ENCODE measurements at regions not wholly inside any gene's neighbourhood (a gene's known extent, or its start where the extent isn't known, plus 50 kb on each side); places are given as distances from the start of the nearest gene placed in this dataset.
A peak's percentile ranks its signal among the peaks of the same experiment; 100 is the strongest.
"Not testable (repeated sequence)": the region's sequence is repeated elsewhere in the genome, so short reads cannot be mapped to it uniquely, and the experiment has no call there.

- no peak overlapping the region for H2AFZ ChIP-seq
- H4K20me1 ChIP-seq (ENCODE audit: insufficient read depth, poor library complexity, severe bottlenecking), result no peaks in the 10 kb centered on the region
- no peak for TF ChIP-seq EZH2 (IDR thresholded peaks at IDR 0.05; ENCODE audit: borderline replicate concordance)
- TF ChIP-seq EZH2phosphoT487 (IDR thresholded peaks at IDR 0.05; ENCODE audit: low read depth, severe bottlenecking, unreplicated experiment), result no peak
- TF ChIP-seq CTCF (IDR thresholded peaks at IDR 0.05; ENCODE audit: poor library complexity), result no peak
- H3K9me2 ChIP-seq (replicated peaks; ENCODE audit: insufficient read depth), result no peaks in the 10 kb centered on the region
- no peaks in the 10 kb centered on the region for H3K4me1 ChIP-seq (ENCODE audit: insufficient read depth)
- WGBS (ENCODE audit: low lambda C conversion rate, missing lambda C conversion rate), result 71% methylated on average over 3 of the region's 3 CpGs
- H3K27ac ChIP-seq, result no peak overlapping the region
- H3K4me3 ChIP-seq, result no peak overlapping the region
- no peaks in the 10 kb centered on the region for H3K27me3 ChIP-seq
- peak overlapping the region; percentile 30 for H3K4me2 ChIP-seq
- no peaks in the 10 kb centered on the region for H3K9me3 ChIP-seq (ENCODE audit: low read depth)
- no peaks in the 10 kb centered on the region for H3K79me2 ChIP-seq
- H3K36me3 ChIP-seq (replicated peaks; ENCODE audit: insufficient read depth, low read depth), result no peaks in the 10 kb centered on the region
- DNase-seq (ENCODE audit: low spot score), result peak; percentile 16
Measured at GRCh38 chr6:139698526-139699176, 324.2 kb upstream of the CITED2 start.

- not testable (repeated sequence) for DNase-seq (ENCODE audit: low spot score); H3K9me3 ChIP-seq (ENCODE audit: low read depth); H3K79me2 ChIP-seq; H3K27me3 ChIP-seq; H3K27ac ChIP-seq; H3K9me2 ChIP-seq (replicated peaks; ENCODE audit: insufficient read depth); H3K4me3 ChIP-seq; H2AFZ ChIP-seq; H3K36me3 ChIP-seq (replicated peaks; ENCODE audit: insufficient read depth, low read depth); H3K4me1 ChIP-seq (ENCODE audit: insufficient read depth); H3K4me2 ChIP-seq; H4K20me1 ChIP-seq (ENCODE audit: insufficient read depth, poor library complexity, severe bottlenecking)
- 97% methylated on average over 23 of the region's 23 CpGs for WGBS (ENCODE audit: low lambda C conversion rate, missing lambda C conversion rate)
Measured at GRCh38 chr6:139697856-139698255, 323.4 kb upstream of the CITED2 start.

- H3K4me3 ChIP-seq; H3K27ac ChIP-seq; H4K20me1 ChIP-seq (ENCODE audit: insufficient read depth, poor library complexity, severe bottlenecking); H3K27me3 ChIP-seq; H3K9me2 ChIP-seq (replicated peaks; ENCODE audit: insufficient read depth); H3K4me1 ChIP-seq (ENCODE audit: insufficient read depth); H2AFZ ChIP-seq; H3K9me3 ChIP-seq (ENCODE audit: low read depth); H3K36me3 ChIP-seq (replicated peaks; ENCODE audit: insufficient read depth, low read depth); H3K4me2 ChIP-seq; H3K79me2 ChIP-seq; DNase-seq (ENCODE audit: low spot score): not testable (repeated sequence)
- WGBS (ENCODE audit: low lambda C conversion rate, missing lambda C conversion rate), result 95% methylated on average over 16 of the region's 16 CpGs
Measured at GRCh38 chr6:139696991-139697390, 322.5 kb upstream of the CITED2 start.

GRCh38 chr6:139695361-139695760 is 320.9 kb upstream of the CITED2 start:
- DNase-seq (ENCODE audit: low spot score), result no peak
- no peaks in the 10 kb centered on the region for H3K4me1 ChIP-seq (ENCODE audit: insufficient read depth)
- no peak overlapping the region for H2AFZ ChIP-seq
- TF ChIP-seq EZH2phosphoT487 (IDR thresholded peaks at IDR 0.05; ENCODE audit: low read depth, severe bottlenecking, unreplicated experiment) (no peak), CTCF (IDR thresholded peaks at IDR 0.05; ENCODE audit: poor library complexity) (no peak), EZH2 (IDR thresholded peaks at IDR 0.05; ENCODE audit: borderline replicate concordance) (no peak)
- H4K20me1 ChIP-seq (ENCODE audit: insufficient read depth, poor library complexity, severe bottlenecking), result no peaks in the 10 kb centered on the region
- H3K27me3 ChIP-seq, result no peaks in the 10 kb centered on the region
- H3K9me3 ChIP-seq (ENCODE audit: low read depth), result no peaks in the 10 kb centered on the region
- no peak overlapping the region for H3K4me2 ChIP-seq
- H3K36me3 ChIP-seq (replicated peaks; ENCODE audit: insufficient read depth, low read depth), result no peaks in the 10 kb centered on the region
- H3K27ac ChIP-seq, result no peak overlapping the region
- no peaks in the 10 kb centered on the region for H3K9me2 ChIP-seq (replicated peaks; ENCODE audit: insufficient read depth)
- no peaks in the 10 kb centered on the region for H3K79me2 ChIP-seq
- 27% methylated on average over 1 of the region's 1 CpG for WGBS (ENCODE audit: low lambda C conversion rate, missing lambda C conversion rate)
- H3K4me3 ChIP-seq, result no peak overlapping the region

Data from hepatocyte (in vitro differentiated cells).